Ovary (tissue), 7 donors: ENCODE measurements at regions not wholly inside any gene's neighbourhood (a gene's known extent, or its start where the extent isn't known, plus 50 kb on each side); places are given as distances from the start of the nearest gene placed in this dataset.

Experiments
- DNase-seq, 5 donors: peaks; one replicate each; pipeline ENCODE4 v3.0.0-alpha.2; 2019 to 2020
- H3K27ac ChIP-seq, 2 donors: fragments of 200-600 bp; one replicate each; pipeline versions ENCODE4 v1.5.1 to v1.8.0; 2019 to 2022
- H3K27me3 ChIP-seq: fragments of 200-600 bp; one replicate; pipeline ENCODE4 v1.8.0; 2022
- H3K36me3 ChIP-seq: fragments of 200-600 bp; sonication (generic); one replicate; pipeline ENCODE4 v1.5.1; 2019
- H3K4me1 ChIP-seq: one replicate; pipeline ENCODE4 v1.8.1; 2013; ENCODE audit warnings: mild to moderate bottlenecking, moderate library complexity; ENCODE audit not compliant: insufficient read depth
- H3K4me3 ChIP-seq: fragments of 200-600 bp; sonication (generic); one replicate; pipeline ENCODE4 v1.5.1; 2017
- H3K9me3 ChIP-seq, 2 donors: fragments of 200-600 bp in 1 of 2; sonication (generic) in 1 of 2; one replicate each; pipeline versions ENCODE4 v1.5.1 to v1.8.1; 2013 to 2019; ENCODE audit warnings: mild to moderate bottlenecking in 1 of 2, moderate library complexity in 1 of 2
- EP300 ChIP-seq: sonication (generic); formaldehyde crosslinking; IDR thresholded peaks from one replicate; pipeline ENCODE4 v1.6.1; 2017; ENCODE audit warnings: antibody characterized with exemption
- POLR2A ChIP-seq: fragments of 450-650 bp; IDR thresholded peaks from one replicate; pipeline ENCODE4 v1.6.1; 2017; ENCODE audit warnings: antibody characterized with exemption, mild to moderate bottlenecking, moderate library complexity
- WGBS, 3 donors: extraction: QIAGEN DNeasy Blood & Tissue Kit in 1 of 3; methylation state at CpG; one replicate each; pipeline versions ENCODE4 v1.1.5 to v1.1.7; 2013 to 2017; 5-methylcytosine and 5-hydroxymethylcytosine counted together
- intact Hi-C, 4 donors: fragments of 100-400 bp; cut with DNase I; formaldehyde crosslinking; loops; one replicate each; pipeline versions ENCODE4 v1.11.0 to v1.15.1; 2022 to 2023
- TF ChIP-seq, protein P1 (sequence below), 3 donors: fragments of 450-650 bp in 2 of 3; fragments of 200-600 bp in 1 of 3; IDR thresholded peaks; one replicate each; pipeline versions ENCODE4 v1.5.1 to v1.8.0; 2016 to 2022; ENCODE audit warnings: antibody characterized with exemption in 3 of 3, mild to moderate bottlenecking in 1 of 3
- donor health status: DM: no; HTN: no; CAD: no; lungs with moderate emphysema.
- donor health status: DM: no; HTN: no; CAD: no.
- donor health status: Bipolar disorder and iron deficiency.
- donor health status: DM: no; HTN: no; CAD: no.
- donor health status: DM: yes; HTN: yes; CAD: no.

DNA sequence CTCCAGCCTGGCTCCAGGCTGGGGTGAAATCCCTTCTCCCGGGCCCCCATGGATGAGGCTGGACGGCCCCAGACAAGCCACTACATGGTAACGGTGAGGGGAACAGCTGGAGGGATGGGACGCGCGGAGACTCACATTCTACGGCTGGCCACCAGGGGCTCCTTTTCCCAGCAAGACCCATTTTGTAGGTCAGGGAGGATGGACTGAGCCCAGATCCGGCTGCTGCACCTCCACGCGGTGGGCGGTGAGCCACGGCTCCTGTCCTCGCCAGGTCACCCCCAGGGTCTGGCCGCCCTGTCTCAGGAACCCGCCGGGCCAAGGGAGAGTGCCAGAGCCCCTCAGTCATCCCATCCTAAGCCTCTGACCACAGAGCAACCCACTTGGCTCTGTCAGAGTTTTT, 75.0 kb upstream of the ACTRT2 start:
- WGBS, 3 donors = 47 to 53% (median 52%) methylated on average over 11 to 16 of the region's 16 CpGs
- intact Hi-C loops = no loop called here
- no peaks in the 10 kb centered on the region for H3K4me1 ChIP-seq
- H3K4me3 ChIP-seq = no peak overlapping the region
- no peak for TF ChIP-seq POLR2A
- TF ChIP-seq EP300 = no peak
- TF ChIP-seq, protein P1, sequence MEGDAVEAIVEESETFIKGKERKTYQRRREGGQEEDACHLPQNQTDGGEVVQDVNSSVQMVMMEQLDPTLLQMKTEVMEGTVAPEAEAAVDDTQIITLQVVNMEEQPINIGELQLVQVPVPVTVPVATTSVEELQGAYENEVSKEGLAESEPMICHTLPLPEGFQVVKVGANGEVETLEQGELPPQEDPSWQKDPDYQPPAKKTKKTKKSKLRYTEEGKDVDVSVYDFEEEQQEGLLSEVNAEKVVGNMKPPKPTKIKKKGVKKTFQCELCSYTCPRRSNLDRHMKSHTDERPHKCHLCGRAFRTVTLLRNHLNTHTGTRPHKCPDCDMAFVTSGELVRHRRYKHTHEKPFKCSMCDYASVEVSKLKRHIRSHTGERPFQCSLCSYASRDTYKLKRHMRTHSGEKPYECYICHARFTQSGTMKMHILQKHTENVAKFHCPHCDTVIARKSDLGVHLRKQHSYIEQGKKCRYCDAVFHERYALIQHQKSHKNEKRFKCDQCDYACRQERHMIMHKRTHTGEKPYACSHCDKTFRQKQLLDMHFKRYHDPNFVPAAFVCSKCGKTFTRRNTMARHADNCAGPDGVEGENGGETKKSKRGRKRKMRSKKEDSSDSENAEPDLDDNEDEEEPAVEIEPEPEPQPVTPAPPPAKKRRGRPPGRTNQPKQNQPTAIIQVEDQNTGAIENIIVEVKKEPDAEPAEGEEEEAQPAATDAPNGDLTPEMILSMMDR (IDR thresholded peaks at IDR 0.05) = no peak
- no peaks in the 10 kb centered on the region for H3K36me3 ChIP-seq
- H3K27ac ChIP-seq = no peak overlapping the region
- peaks cover 0 to 5% of the 10 kb centered on the region in 2 donors for H3K9me3 ChIP-seq
- no peak for DNase-seq
- no peaks in the 10 kb centered on the region for H3K27me3 ChIP-seq

DNA sequence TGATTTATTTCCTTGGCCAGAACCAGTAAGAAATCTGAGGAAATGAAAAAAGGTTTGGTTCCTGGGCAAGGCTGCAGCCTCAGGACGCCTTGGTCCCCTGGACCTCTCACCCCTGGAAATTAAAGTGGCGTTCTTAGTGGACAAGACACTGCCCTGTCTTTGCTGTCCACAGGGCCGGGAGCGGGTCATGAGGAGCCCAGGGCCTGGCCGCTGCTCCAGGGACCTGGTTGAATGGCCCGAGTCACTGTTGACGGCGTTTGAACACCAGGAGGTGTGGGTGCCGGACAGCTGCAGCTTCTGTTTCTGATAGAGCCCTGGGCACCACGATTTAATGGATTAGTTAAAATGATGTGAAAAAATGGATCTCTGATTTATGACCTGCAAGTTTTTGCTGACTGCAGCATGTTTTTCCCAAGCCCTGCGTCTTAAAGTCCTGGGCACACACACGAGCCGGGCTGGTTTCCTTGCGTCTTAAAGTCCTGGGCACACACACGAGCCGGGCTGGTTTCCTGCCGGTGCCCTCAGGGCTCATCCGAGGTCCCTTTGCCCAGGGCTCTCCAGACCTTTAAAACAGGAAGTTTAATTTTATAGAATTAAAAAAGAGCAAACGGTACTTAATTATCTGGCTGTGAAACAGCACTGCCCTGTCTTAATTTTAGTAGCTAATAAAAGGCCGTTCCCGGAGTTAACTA, 74.1 kb upstream of the ACTRT2 start:
- Histone ChIP-seq H3K4me3 (no peak overlapping the region), H3K9me3 (no peaks in the 10 kb centered on the region), H3K36me3 (no peaks in the 10 kb centered on the region), H3K27ac (no peak overlapping the region), H3K27me3 (no peaks in the 10 kb centered on the region), H3K4me1 (no peaks in the 10 kb centered on the region)
- no peak for DNase-seq
- TF ChIP-seq EP300 (no peak), POLR2A (no peak)
- TF ChIP-seq, protein P1 (IDR thresholded peaks at IDR 0.05) = no peak
- 30 to 40% (median 34%) methylated on average over 21 of the region's 21 CpGs for WGBS, 3 donors
- intact Hi-C loops = no loop called here

DNA sequence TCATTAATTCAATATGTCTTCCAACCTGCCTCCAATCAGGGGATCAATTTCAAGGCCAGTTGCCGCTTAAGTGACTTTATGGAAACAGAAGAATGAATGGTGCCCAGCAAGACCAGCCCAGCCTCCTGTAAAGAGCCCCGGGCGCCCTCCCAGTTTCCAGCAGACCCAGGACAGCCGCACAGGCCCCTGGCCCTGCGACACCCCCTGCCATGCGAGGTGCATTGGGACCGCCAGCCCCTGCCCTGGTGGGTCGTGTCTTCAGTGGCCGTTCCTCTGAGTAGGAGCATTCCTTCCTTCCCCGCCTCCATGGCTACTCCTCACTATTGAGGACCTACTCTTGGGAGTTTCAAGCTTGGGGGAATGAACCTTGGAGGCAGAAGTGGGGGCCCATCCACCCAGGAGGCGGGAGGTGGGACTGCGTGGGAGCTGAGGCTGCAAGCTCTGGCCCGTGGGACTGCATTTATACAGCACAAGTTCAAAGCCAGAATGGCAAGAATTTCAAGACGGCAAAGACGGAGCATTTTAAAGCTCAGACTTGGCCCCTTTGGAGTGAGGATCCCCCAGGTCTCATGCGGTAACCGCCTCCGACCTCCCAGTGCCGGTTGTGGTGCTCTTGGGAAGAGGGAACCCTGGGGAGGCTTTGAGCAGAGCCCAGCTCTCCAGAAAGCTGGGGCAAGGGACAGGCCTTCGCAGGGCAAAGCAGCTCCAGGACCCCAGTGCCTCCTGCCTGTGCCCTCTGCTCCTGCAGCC, 73.1 kb upstream of the ACTRT2 start:
- H3K27ac ChIP-seq = no peak overlapping the region
- no peaks in the 10 kb centered on the region for H3K36me3 ChIP-seq
- H3K4me1 ChIP-seq = no peaks in the 10 kb centered on the region
- no peaks in the 10 kb centered on the region for H3K9me3 ChIP-seq
- intact Hi-C loops = no loop called here
- no peak for DNase-seq
- H3K27me3 ChIP-seq = no peaks in the 10 kb centered on the region
- TF ChIP-seq POLR2A = no peak
- TF ChIP-seq, protein P1 (IDR thresholded peaks at IDR 0.05) = no peak
- TF ChIP-seq EP300 = no peak
- no peak overlapping the region for H3K4me3 ChIP-seq
- 67 to 78% (median 70%) methylated on average over 20 of the region's 20 CpGs for WGBS, 3 donors

DNA sequence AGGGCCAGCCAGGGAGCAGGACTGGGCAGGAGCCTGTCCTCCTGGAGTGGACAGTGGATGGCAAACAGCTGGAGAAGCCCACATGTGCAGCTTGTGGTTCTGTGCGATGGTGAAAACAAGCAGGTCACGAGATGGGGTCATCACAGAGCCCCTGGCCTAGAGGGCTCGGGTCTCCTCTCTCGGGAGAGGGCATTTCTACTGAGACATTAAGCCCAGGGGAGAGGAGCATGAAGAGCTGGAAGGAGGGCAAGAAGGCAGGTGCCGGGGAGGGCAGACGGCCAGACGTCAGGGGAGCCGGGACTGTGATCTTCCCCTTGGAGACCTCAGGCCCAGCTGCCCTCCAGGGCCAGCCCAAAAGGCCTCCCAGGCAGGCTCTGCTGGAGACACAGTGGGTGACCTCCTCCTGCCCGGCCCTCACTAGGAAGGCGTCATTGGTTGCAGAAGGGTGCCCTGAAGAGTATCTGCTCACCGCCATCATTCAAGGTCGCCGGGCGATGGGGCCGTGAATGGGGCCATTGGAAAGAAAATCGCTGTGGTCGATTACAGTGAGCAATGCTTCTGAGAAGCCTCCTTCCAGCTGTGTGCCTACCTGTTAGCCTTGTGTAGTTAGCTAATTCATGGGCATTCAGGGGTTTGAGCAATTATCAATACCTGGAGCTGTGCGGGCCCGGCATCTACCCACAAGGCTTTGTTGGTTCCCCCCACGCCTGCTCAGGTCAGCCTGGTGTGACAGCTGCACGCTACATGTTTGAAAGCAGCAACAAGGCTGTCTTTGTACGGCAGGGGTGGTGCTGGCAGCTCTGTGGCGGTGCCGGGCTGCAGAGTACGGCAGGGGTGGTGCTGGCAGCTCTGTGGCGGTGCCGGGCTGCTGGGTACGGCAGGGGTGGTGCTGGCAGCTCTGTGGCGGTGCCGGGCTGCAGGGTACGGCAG, 72.3 kb upstream of the ACTRT2 start:
- DNase-seq = no peak
- no peaks in the 10 kb centered on the region for H3K27me3 ChIP-seq
- no peak for TF ChIP-seq POLR2A
- TF ChIP-seq, protein P1 (IDR thresholded peaks at IDR 0.05) = no peak
- no peak for TF ChIP-seq EP300

More for the DNA sequence above, 72.3 kb upstream of the ACTRT2 start:
- Histone ChIP-seq H3K27ac (no peak overlapping the region), H3K36me3 (no peaks in the 10 kb centered on the region), H3K4me3 (no peak overlapping the region), H3K9me3 (no peaks in the 10 kb centered on the region), H3K4me1 (no peaks in the 10 kb centered on the region)
- WGBS, 3 donors = 60 to 74% (median 69%) methylated on average over 19 to 27 of the region's 31 CpGs
- intact Hi-C loops = no loop called here
